NOMO-1 (cell line): ENCODE measurements at regions not wholly inside any gene's neighbourhood (a gene's known extent, or its start where the extent isn't known, plus 50 kb on each side); places are given as distances from the start of the nearest gene placed in this dataset.
A peak's percentile ranks its signal among the peaks of the same experiment; 100 is the strongest.
"Not testable (repeated sequence)": the region's sequence is repeated elsewhere in the genome, so short reads cannot be mapped to it uniquely, and the experiment has no call there.

ENCODE experiments used
- DNase-seq, 2 experiments: peaks; one replicate each; lab custom pipeline; 2025; ENCODE audit not compliant: unreplicated experiment in 2 of 2; lab: John Stamatoyannopoulos, UW

GRCh38 chr11:129625930-129626329 lies 189.7 kb upstream of the TMEM45B start:
- DNase-seq, result no peak

DNA sequence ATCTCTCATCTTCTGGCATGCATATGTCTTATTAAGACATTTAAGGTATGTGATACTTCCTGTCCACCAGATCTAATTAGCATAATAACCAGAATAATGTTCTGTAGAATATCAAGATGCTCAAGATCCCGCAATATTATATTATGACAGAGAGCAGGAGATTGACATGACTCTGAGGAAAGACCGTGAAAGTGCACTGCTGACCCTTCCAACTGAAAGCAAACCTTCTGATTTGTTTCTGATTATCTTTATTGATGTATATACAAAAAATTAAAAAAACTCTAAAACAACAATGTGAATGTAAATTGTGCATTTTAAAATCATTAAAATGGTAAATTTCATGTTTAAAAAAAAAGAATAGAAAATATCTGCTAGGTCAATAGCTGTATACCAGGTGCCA lies 184.4 kb upstream of the TMEM45B start:
- DNase-seq, result no peak

GRCh38 chr11:129636926-129637325 lies 178.7 kb upstream of the TMEM45B start:
- DNase-seq, result no peak

GRCh38 chr11:129637473-129637872 lies 178.2 kb upstream of the TMEM45B start:
- no peak for DNase-seq

- DNase-seq, result no peak
Measured at GRCh38 chr11:129637983-129638776, 177.5 kb upstream of the TMEM45B start.

GRCh38 chr11:129639300-129639699 lies 176.3 kb upstream of the TMEM45B start:
- no peak for DNase-seq

DNA sequence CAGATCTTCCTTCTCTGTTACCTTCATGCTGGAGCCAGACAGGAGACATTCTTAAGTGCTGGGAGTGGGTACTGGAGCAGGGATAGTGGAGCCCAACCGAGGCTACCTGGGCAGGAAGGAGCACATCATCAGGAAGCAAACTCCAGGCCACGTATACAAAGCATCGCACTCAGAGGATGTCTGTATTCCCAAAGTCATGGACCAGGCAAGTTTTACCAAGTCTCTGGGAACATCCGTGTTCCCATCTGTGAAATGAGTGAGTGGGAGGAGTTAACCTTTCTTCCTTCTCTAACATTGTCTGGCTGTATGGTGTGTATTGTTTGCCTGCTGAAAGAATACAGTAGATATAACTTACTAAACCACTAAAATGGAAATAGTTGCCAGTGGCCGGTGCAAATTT lies 175.0 kb upstream of the TMEM45B start:
- no peak for DNase-seq

DNA sequence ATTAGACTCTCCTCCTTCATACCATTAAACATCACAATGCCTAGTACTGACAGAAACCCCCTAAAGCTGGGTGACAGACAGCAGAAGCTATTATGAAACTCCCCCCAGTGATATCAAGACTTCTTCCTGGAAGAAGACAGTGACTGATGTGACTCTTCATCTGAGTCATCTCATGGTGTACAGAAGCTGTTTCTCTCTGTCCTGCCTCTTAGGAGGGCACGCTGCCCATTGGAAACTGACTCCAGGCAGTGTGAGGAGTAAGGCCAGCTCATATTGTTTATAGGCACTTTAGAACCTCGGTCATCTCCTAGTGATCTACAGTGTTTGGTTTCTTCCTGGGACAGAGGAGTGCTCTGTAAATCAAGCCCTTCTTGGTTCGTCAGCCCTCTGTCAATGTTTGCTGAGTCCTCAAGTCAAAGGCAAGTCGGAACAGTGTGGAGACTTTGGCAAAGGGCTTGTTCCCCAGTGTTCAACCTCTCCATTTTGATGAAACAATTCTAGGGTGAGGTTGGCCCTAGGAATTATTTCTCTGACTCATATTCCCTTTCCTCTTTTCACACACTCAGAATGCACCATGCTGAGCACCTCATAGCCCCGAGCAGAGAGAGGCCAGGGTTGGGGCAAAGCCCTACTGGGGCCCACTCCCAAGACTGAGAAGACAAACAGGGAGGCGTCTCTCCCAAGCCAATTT lies 172.5 kb upstream of the TMEM45B start:
- peak in 1 of 2 experiments; percentile 6 for DNase-seq

- no peak for DNase-seq
Measured at GRCh38 chr11:129644326-129644725, 171.3 kb upstream of the TMEM45B start.

DNA sequence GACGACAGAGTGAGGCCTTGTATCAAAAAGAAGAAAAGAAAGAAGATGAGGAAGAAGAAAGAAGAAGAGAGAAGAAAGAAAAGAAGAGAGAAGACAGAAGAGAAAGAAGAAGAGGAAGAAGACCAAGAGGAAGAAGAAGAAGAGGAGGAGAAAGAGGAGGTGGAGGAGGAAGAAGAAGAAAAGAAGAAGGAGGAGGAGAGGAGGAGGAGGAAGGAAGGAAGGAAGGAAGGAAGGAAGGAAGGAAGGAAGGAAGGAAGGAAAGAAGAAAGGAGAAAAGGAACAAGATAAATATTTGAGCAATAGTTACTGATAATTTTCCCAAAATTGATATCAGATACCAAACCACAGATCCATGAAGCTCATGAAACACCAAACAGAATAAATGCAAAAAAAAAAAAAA lies 169.7 kb upstream of the TMEM45B start:
- DNase-seq, result no peak

DNA sequence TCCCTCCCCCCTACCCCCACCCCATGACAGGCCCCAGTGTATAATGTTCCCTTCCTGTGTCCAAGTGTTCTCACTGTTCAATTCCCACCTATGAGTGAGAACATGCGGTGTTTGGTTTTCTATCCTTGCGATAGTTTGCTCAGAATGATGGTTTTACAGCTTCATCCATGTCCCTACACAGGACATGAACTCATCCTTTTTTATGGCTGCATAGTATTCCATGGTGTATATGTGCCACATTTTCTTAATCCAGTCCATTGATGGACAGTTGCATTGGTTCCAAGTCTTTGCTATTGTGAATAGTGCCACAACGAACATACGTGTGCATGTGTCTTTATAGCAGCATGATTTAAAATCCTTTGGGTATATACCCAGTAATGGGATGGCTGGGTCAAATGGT lies 165.6 kb upstream of the TMEM45B start:
- DNase-seq, result not testable (repeated sequence)

- DNase-seq, result no peak
Measured at GRCh38 chr11:129652835-129653234, 162.8 kb upstream of the TMEM45B start.

- no peak for DNase-seq
Measured at GRCh38 chr11:129655247-129655832, 160.3 kb upstream of the TMEM45B start.

DNA sequence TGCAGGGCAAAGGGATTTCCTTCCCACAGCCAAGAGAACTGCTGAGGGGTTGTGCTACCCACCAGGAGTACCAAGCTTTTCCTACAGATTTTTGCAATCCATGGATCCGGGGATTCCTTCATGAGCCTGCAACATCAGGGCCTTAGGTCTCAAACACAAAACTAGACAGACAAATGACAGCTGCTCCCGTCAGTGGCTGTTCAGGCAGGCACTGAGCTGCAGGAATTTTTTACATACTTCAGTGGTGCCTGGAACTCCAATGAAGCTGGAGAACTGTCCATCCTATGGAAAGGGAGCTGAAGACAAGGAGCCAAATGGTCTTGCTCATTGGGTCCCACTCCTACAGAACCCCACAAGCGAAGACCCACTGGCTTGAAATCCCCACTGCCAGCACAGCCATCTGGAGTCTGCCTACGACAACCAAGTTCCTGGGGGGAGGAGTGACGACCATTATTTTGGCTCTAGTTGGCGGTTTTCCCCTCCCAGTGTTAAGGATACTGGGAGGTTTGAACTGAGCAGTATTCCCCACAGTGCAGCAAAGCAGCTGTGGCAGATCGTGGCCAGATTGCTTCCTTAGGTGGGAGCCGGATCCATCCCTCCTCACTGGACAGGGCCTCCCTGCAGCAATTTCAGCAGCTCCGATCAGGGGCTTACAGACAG lies 157.7 kb upstream of the TMEM45B start:
- DNase-seq, result no peak

DNA sequence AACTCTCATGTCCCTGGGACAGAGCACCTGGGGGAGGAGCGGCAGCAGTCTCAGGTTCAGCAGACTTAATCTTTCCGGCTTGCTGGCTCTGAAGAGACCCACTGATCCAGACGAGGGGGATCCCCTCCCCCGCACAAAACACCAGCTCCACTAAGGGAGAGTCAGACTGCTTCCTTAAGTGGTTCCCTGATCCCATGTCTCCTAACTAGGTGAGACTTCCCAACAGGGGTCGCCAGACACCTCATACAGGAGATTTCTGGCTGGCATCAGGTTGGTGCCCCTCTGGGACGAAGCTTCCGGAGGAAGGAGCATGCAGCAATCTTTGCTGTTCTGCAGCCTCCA lies 157.2 kb upstream of the TMEM45B start:
- DNase-seq, result no peak

GRCh38 chr11:129680907-129681306 lies 134.7 kb upstream of the TMEM45B start:
- DNase-seq, result no peak

DNA sequence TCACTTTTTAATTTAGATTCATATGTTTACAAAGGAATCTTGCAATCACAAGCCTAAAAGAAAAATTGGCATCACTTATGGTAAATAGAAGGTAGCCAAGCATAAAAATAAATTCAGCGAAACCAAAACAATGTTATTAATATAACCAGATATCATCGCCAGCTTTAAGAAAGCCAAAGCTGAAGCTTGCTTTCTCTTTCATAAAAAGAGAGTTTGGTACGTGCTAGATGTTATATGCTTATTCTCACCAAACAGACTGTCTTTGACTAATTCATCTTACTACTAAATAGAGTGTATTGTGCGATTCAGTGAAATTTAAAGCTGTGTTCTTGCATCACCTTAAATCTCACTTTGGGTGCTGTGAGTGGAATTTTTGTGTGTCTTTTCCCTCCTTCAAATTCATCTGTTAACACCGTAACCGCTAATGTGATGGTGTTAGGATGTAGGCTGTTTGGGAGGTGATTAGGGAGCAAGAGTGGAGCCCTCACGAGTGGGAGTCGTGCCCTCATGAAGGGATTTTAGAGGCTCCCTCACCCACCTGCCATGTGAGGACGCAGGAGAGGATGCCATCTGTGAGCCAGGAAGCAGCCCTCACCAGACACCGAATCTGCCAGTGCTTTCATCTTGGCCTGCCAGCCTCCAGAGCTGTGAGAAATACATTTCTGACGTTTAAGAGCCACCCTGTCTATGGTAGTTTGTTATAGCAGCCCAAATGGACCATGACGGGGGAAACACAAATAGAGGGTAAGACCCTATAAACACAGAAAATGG lies 134.1 kb upstream of the TMEM45B start:
- DNase-seq, result no peak

DNA sequence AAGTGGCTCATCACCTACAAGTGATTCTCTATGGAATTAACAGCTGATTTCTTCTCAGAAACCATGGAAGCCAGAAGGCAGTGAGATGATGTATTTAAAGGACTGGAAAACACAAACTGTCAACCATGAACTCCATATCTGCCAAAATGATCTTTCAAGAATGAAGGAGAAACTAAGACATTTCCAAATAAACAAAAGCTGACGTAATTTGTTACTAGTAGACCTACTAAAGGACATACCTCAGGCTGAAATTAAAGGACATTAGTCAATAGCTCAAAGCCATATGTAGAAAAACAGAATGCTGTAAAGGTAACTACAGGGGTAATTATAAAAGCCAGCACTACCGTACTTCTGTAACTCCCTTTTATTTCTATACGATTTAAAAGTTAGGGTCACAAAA lies 129.4 kb upstream of the TMEM45B start:
- DNase-seq, result no peak

- DNase-seq, result no peak
Measured at GRCh38 chr11:129691142-129691541, 124.5 kb upstream of the TMEM45B start.

DNA sequence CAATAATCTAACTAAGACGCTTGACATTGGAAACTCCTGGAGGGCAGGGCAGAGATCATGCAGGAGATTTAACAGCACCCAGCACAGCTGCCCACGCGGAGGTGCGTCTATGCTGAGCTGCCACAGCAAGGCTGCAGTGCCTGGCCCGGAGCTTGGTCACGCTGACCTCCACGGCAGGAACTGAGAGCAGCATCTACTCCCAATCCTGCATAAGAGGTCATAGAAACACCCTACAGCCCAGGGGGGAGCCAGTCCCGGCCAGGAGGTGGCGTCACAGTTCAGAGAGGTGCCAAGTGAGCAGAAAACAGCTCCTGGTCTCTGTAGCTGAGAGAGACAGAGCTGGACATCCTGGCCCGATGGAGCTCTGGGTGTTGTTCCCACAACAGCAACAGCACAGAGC lies 121.1 kb upstream of the TMEM45B start:
- DNase-seq, result no peak

- DNase-seq, result no peak
Measured at GRCh38 chr11:129694966-129695365, 120.7 kb upstream of the TMEM45B start.
